ENCODE measurements at regions not wholly inside any gene's neighbourhood (a gene's known extent, or its start where the extent isn't known, plus 50 kb on each side); places are given as distances from the start of the nearest gene placed in this dataset.

- no peak for DNase-seq (ENCODE audit: low spot score)
- ATAC-seq (ENCODE audit: low FRiP score) = no peak
- no peak for TF ChIP-seq CTCF (IDR thresholded peaks at IDR 0.05)
These were observed 226.1 kb downstream of the BCOR start for GRCh38 chrX:39871648-39872047.

- ATAC-seq (ENCODE audit: low FRiP score) (no peak), DNase-seq (ENCODE audit: low spot score) (no peak)
- no peak for TF ChIP-seq CTCF (IDR thresholded peaks at IDR 0.05)
These were observed 224.6 kb downstream of the BCOR start for GRCh38 chrX:39873117-39873516.

- ATAC-seq (ENCODE audit: low FRiP score) = no peak
These were observed 223.4 kb downstream of the BCOR start for GRCh38 chrX:39874202-39874816.

GRCh38 chrX:39875834-39876628 is 221.7 kb downstream of the BCOR start:
- ATAC-seq (ENCODE audit: low FRiP score) = no peak
- no peak for DNase-seq (ENCODE audit: low spot score)
- no peak for TF ChIP-seq CTCF (IDR thresholded peaks at IDR 0.05)

More at GRCh38 chrX:39874202-39874816, 223.4 kb downstream of the BCOR start:
- DNase-seq (ENCODE audit: low spot score) = no peak
- no peak for TF ChIP-seq CTCF (IDR thresholded peaks at IDR 0.05)

- ATAC-seq (ENCODE audit: low FRiP score) = no peak
- DNase-seq (ENCODE audit: low spot score) = no peak
These were observed 219.9 kb downstream of the BCOR start for GRCh38 chrX:39877905-39878304.

GRCh38 chrX:39883666-39884065 is 214.1 kb downstream of the BCOR start:
- no peak for TF ChIP-seq CTCF (IDR thresholded peaks at IDR 0.05)
- no peak for DNase-seq (ENCODE audit: low spot score)
- ATAC-seq (ENCODE audit: low FRiP score) = no peak

More at GRCh38 chrX:39877905-39878304, 219.9 kb downstream of the BCOR start:
- TF ChIP-seq CTCF (IDR thresholded peaks at IDR 0.05) = no peak

- no peak for ATAC-seq (ENCODE audit: low FRiP score)
- TF ChIP-seq CTCF (IDR thresholded peaks at IDR 0.05) = no peak
These were observed 211.5 kb downstream of the BCOR start for GRCh38 chrX:39886282-39886681.

More at GRCh38 chrX:39886282-39886681, 211.5 kb downstream of the BCOR start:
- DNase-seq (ENCODE audit: low spot score) = no peak
